ENCODE measurements at regions not wholly inside any gene's neighbourhood (a gene's known extent, or its start where the extent isn't known, plus 50 kb on each side); places are given as distances from the start of the nearest gene placed in this dataset.

DNA sequence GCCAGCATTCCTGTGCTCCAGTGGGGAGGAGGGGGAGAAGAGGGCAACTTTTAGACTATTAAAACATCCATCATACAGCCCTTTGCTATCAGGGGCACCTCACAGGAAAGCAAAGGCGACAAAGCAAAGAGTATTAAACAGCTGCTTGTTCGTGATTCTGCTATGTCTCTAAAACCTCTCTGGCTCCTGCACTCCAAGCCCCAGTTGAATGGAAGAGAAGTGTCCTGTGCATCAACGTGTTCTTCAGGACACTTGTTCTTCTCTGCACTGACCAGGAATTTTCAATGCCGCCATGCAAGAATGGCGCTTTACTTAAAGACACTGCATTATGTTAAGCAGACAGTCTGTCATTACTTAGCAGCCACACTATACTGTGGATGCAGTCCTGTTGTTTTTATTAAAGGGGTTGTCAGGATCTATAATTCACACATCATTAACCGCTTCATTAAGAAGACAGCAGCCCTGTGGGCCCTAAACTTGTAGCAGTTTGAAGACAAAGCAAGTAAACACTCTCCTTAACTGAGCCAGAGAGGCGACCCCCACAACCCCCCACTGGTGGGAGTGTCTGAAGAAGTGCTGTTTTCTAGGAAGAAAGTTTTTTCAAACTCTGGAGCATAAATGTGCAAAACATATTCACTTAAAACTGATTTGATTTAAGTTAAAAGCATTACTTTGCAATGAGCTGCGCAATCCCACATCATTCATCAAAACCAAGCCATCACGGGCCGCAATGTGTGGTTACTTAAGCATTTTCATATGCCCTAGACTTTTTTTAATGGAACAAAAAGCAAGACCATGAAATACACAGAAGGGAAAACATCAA, 164.5 kb downstream of the ZNF608 start:
- no peak for DNase-seq

DNA sequence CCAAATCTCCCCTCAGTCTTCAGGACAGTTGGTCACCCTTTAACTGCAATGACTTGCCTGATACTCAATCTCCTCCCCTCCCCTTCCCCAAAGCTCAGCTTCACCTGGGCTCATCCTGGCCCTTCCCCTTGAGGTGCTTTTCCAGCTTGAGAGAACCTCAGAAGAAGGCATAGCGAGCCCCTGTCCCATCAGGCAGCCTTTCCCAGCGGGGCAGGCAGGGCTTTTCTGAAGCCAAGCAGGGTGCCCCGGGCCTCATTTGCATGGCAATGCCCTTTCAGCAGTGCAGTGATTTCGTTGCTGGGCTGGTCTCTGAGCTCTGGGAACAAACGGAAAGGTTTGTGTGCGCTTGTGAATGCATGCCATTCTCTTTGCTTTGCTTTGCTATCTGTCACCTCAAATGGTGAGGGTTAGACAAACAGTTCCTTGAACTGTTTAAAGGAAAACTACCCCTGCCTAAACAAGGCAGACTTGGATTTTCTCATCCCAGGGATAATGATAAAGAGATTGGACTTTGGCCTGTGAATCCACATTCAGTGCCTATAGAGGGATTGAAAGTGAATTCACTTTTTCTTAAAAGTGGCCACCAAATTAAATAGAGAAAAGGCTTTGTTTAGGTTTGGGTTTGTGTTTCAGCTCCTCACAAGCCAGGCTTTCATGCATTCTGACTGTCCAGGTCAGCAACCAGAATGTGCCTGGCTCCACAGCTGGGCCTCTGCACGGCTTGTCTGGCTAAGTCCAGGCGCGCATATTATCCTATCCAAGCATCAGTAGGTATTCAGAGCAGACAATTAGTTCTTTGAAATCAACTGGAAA, 165.3 kb downstream of the ZNF608 start:
- DNase-seq = no peak

DNA sequence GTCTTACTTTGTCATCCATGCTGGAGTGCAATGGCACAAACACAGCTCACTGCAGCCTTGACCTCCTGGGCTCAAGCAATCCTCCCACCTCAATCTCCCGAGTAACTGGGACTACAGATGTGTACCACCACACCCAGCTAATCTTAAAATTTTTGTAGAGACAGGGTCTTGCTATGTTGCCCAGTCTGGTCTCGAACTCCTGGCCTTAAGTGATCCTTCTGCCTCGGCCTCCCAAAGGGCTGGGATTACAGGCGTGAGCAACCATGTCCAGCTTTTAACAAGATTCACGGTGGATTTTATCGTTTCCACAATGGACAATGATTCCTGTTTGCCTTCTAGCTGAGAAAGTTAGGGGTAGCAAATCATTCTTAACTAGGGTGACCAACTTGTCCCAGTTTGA, 165.9 kb downstream of the ZNF608 start:
- no peak for DNase-seq

DNA sequence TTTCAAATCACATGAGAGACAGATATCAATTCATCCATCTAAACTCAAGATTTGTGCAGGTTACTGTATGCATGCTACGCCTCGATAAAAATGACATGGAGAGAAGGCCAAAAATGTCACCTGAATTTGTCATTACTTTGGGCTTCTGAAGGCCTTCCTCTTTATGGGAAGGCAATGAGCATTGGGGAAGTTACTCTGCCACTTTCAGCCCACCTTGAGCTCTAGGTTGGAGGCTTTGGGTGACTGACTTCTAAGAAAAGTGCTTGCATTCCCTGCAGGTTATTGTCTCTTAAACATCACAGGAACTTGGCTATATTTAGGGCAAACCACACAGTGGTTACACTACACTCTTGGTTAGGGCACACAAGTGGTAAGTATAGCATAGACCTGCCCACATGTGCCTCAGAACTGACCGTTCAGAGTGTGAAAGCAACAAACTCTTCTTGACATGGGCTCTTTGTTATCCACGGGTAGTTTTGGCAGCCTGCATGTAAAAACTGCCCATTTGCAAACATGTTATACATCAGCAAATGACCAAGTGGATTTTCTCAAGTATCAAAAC, 169.5 kb downstream of the ZNF608 start:
- no peak for DNase-seq

DNA sequence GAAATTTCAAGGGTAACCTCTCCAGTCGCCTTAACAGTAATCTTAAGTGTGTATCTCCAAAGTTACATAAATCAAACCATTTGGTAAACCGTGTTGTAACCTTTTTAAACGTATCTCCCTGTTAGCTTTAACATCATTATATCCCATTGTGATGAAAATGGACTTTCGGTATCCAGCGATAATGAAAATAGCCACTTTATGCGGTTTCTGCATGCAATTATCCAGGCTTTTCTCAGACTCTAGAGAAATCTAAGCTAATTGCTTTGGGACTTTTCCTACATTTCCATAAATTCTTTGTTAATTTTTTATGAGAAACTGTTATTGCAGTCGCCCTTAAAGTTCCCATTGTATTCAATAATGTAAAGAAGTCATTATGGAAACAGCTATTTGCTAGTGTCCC, 170.7 kb downstream of the ZNF608 start:
- no peak for DNase-seq

DNA sequence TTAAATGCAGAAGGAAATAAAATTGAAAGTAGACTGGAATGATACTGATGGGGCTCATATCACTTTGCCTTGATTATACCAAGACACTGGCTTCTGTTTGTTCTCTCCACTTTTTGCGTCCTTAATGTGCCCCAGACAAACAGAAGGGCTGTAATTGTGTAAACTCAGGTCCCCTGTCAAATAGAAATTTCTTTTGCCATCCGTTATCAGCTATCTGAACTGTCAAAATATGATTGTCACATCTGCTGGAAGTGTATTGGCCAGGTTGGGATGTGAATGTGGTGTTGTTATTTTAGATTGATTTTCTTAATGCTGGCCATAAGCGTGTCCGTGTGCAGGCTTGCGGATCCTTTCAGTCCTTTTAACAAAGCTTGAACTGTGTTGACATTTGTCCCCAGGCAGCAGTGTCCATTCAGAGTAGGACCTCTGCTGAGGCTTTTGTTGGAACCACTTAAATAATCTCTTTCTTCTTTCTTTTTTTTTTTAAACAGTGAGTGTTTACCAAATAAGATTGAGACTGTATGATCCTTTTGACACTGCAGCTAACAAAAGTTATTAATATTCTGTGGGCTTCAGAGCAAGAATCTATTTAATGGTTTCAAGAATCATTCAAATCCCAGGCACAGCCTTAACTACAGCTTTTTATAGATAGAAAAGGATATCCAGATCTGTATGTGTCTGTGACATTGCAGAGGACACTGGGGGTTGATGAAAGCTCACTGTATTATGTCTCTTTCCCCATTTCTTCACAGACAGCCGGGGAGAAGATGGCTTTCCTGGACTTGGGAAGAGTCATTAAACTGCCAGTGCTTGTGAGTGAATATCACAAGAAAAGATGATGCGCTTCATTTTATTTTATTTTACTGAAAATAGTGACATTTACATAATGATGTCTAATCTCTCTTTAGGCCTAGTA, 171.7 kb downstream of the ZNF608 start:
- DNase-seq = no peak

DNA sequence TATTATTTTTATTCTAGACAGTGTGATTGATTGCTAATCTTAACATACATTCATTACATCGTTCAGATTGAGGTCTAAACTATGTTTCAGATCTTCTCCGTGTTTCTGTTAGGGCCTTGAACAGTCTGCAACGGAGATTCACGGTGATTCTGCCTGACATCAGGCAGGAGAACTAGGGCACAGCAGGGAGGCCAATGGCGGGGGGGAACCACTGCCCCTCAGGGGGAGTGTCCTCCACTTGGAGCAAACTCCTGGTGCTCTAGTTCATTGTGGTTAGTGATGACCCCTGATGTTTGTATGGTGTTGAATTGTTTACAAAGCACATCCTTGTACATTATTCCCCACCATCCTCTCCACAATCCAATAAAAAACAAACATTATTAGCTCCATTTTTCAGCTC, 173.5 kb downstream of the ZNF608 start:
- no peak for DNase-seq

DNA sequence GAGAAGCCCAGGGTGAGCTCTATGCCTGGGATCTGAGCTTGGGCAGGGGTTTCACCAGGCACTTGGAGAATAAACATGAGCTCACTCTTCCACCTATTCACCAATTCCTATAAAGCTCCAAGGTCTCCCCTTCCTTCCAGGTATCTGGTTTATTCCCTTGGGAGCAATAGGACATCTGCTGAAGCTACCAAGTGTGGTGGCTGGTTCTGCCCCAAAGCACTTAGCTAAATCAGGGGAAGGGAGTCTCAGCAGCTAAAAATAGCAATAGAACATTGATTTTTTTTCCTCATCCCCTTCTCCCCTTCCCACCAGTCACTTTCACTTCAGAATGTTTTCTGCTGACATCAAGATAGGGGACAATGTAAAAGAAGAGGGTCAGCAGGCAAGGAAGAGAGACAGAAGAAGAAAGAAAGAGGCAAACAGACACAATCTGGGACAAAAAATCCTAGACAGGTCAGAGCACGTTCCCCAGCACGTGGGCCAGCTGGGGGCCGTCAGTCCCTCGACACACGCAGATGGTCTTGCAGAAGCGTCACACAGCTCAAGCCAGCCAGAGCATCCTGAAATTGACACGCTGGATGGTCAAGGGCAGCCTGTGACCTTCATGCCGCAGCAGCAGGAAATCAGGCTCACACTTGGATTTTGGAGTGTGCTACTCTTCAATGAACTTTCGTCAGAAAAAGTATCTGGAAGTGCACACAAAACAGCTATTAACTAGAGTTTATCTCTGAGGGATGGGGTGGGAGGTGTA, 176.0 kb downstream of the ZNF608 start:
- no peak for DNase-seq

DNA sequence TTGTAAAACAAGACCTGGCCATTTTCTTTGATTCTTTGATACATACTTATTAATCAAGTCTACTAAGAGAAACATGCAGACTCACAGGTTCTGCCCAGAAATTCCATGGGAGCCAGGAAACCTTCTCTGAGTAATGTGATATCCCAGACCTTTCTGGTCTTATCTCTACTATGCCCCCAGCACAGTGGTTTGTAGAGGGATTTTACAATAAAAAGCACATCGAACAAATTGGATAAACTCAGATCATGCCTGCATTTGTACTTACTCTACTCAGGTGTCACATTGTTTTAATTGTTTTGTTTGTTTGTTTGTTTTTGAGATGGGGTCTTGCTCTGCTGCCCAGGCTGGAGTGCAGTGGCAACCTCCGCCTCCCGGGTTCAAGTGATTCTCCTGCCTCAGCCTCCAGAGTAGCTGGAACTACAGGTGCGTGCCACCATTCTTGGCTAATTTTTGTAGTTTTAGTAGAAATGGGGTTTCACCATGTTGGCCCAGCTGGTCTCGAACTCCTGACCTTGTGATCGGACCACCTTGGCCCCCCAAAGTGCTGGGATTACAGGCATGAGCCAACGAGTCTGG, 179.5 kb downstream of the ZNF608 start:
- no peak for DNase-seq

DNA sequence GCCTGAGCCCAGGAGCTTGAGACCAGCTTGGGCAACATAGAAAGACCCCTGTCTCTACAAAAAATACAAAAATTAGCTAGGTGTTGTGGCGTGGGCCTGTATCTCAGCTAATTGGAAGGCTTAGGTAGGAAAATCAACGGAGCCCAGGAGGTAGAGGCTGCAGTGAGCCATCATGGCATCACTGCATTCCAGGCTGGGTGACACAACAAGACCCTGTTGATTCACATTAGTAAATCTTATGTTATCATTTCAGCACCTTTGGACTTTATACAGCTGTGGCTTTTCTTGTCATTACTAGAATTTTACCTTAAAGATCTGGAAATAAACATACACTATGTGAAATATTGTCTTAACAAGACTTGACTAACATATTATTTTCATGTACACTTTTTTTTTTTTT, 185.0 kb downstream of the ZNF608 start:
- no peak for DNase-seq

DNA sequence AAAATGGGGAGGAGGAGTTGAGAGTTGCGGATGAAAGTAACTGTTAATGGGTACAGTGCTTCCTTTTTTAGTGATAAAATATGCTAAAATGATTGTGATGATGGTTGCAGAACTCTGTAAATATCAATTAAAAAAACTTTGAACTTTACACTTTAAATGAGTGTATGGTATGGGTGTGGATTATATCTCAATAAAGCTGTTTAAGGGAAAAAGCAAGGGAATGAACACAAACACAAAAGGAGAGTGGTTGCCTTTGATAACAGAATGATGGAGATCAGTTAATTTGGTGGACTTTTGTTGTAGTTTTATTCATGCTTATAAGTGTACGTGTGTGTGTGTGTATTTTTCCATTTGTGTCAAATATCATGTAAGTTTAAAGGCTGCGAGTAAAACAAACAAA, 186.1 kb downstream of the ZNF608 start:
- no peak for DNase-seq

DNA sequence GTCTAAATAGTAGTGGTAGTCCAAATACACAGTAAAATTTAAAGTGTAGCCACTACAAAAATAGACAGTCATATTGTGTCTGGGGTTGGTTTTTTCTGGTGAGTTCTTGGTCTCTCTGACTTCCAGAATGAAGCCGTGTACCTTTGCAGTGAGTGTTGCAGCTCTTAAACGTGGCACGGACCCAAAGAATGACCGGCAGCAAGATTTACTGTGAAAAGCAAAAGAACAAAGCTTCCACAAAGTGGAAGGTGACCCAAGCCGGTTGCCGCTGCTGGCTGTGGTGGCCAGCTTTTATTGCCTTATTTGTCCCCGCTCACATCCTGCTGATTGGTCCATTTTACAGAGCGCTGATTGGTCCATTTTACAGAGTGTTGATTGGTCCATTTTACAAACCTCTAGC, 188.7 kb downstream of the ZNF608 start:
- no peak for DNase-seq

DNA sequence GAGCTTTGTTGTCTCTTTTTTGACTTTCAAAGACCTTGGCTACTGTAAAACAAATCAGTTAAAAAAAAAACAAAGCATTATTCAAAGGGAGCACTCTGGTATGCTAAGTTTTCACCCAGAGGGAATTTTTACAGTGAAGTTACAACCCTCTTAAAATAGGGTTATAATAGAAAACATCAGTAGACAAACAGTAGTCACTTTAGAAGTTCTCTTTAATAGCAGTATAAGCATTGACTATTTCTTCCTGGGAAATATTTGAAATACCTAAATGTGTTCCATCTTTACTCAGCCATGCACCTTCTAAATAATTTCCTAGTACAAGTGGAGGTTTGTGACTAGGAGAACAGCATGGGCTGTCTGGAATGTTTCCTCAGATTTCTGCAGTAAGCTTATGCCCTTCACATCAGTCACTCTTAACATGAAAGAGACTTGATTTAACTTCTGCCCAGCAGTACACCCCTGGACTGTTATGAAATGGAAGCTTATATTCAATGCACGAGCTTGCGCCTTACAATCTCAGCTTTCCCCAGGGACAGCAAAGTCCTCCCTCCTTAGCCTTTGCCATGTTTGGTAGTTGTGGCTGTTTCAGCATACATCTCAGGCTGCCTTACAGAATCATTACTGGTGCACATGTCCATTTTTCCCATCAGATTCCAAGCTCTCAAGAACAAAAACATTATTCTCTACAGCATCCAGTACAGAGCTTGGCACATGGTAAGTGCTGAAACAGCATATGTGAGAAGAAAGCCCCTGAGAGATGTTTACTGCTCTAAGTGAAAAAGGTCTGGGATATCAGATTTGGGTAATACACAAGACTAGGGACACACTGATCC, 191.5 kb downstream of the ZNF608 start:
- DNase-seq = no peak

DNA sequence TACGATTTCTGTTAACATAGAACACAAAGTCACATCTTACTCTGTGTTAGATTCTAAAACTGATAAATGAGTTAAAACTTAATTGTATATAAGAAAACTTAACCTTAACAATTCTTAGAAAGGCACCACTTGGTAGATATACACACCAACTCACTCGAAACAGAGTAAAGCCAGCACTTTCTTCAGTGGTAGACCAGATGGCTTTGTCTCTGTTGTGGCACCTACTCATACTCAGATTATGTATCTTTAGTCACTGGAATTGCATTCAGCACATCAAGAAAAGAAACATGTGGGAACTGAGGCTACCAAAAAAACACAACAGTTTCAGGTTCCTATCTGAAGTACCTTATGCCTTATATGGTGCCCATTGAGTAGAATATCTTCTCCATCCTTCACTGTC, 192.5 kb downstream of the ZNF608 start:
- no peak for DNase-seq

DNA sequence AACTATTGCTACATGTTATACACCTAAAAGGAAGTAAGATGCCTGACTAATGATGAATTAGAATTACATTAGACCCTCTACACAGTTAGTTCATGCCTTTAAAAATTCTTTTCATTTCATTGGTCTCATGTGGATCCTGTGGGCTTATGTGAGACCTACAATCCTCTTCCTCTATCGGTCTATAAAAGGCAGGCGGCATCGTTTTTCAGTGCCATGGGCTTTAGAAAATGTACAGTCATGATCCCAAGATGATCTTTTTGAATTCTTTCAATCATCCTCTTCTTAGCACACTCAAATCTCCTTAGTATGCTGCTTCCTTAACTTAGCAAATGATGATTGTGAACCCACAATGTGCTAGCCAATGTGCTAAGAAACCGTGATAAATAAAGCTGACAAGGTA, 193.9 kb downstream of the ZNF608 start:
- DNase-seq = no peak

DNA sequence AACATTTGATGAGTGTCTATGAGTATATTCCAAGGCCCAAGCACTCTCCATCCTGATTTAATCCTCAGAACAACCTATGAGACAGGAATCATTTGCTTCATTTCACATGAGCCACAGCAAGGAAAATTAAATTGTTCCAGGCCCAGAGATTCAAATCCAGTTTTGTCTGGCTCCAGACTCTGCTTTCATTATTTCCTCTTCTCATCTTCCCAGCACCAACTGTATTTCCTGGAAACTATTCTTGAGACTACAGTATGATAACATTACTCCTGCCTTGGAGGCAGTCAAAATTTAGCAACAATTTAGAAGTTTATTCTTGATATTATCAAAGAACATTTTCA, 194.5 kb downstream of the ZNF608 start:
- DNase-seq = no peak

DNA sequence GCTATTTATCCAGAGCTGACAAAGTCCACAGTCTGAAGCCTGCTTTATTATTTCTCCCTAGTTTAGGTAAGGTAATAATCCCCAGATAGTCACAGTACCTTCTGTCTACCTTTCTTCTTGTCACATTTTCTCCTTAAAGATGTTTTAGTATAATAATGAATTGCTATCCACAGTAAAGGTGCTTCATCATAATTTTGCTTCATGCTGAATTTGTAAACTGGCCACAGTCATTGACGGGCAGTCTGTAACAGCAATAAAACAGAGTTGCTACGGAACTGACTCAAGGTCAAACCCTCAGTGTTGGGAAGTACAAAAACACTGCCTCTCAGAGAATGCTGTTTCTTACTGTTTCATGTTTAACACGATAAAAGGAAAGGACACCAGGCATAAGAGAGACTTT, 195.7 kb downstream of the ZNF608 start:
- DNase-seq = no peak

DNA sequence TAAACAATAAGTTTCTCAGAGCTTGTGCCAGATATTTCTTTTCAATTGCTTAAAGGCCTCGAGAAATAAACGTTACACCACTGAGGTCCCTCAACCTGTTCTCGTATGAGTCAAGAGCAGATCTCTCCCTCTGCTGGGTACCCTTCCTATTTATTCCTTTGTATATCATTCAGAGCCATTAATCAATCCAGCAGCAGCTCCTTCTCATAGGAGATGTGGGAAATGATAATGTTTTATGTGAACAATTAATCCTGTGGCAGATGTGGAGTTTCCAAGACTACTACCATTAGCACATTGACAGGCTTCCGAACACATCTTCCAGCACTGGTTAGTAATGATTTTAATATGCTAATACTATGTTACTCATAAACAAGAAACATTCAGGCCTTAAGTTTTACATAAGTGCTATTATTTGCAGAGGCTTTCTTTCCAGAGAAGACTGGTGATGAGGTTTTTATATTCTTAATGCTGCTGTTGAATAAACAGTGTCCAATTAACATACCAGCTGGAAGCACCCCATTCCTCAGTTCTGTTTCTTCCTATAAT, 196.5 kb downstream of the ZNF608 start:
- DNase-seq = no peak

DNA sequence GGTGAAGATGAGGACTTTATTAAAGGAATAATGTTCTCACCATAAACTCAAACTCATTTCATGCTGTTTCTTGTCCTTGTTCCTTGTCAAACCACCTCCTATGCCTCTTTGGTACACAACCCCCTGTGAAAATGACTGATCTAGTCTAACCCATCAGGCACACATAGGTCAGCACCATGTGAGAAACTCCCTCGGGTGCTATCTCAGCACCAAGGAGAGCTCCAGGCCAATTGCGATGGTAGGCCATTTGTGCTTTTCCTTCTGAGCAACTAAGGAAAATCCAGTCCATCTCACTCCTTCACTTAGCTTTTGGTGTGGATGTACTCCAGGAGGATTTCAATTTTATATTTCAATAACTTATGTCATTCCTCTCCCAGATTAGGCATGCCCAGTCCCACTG, 199.8 kb downstream of the ZNF608 start:
- DNase-seq = no peak

DNA sequence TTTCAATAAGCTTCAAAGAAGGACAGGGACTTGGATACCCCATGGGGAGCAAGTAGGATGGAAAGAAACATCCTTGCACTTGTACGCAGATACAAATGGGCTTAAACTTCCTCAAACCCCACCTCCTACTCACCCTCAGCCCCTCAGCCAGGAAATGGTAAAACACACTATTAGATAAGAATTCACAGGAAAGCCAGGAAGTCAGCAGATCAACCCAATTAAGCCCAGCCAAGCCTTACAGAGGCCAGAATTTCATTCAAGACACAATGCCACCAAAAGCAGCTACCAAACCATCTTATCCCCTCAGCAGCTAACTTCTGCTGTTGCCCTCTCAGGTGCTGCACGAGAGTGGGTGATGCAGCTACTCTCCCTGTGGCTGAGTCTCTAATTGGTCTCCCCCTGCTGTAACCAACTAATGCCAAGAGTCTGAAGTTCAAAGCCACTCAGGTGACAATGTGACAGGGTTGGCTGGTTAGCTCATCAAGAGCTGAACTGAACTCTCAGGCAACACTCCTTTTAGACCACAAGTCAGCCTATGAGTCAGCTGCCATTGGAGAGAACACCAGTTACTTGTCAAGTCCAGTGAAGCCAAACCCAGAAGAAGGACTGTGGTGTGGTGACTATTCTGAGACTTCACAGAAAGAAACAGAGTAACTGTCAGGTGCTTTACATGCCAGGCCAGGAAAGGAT, 201.9 kb downstream of the ZNF608 start:
- DNase-seq = no peak
